WERI-Rb-1 (cell line): ENCODE measurements at regions not wholly inside any gene's neighbourhood (a gene's known extent, or its start where the extent isn't known, plus 50 kb on each side); places are given as distances from the start of the nearest gene placed in this dataset.

ENCODE experiments used
- DNase-seq: peaks from one replicate; pipeline ENCODE4 v3.0.0-alpha.2; 2020
- H3K27ac ChIP-seq: fragments of 250-450 bp; sonication (Bioruptor Pico); 2 replicates; pipeline ENCODE4 v1.5.1; 2020; ENCODE audit warnings: mild to moderate bottlenecking, moderate library complexity
- H3K27me3 ChIP-seq: fragments of 250-450 bp; sonication (Bioruptor Pico); 2 replicates; pipeline ENCODE4 v1.5.1; 2021; ENCODE audit warnings: mild to moderate bottlenecking, low read depth, moderate library complexity; ENCODE audit not compliant: insufficient read depth, severe bottlenecking
- H3K36me3 ChIP-seq: fragments of 250-450 bp; sonication (Bioruptor Pico); 2 replicates; pipeline ENCODE4 v1.5.1; 2020; ENCODE audit warnings: mild to moderate bottlenecking, moderate library complexity
- H3K4me3 ChIP-seq: 2 replicates; pipeline ENCODE4 v1.5.1; 2011; ENCODE audit warnings: low read depth, mild to moderate bottlenecking, control low read depth, low read length
- H3K9me3 ChIP-seq: fragments of 250-450 bp; sonication (Bioruptor Pico); 2 replicates; pipeline ENCODE4 v1.5.1; 2021; ENCODE audit warnings: mild to moderate bottlenecking, moderate library complexity; ENCODE audit not compliant: severe bottlenecking
- CTCF ChIP-seq: IDR thresholded peaks from 2 replicates; pipeline ENCODE4 v1.5.1; 2011; ENCODE audit warnings: low read depth, mild to moderate bottlenecking, control low read depth, inconsistent platforms, low read length

GRCh38 chr3:31391150-31391549 is 141.6 kb upstream of the STT3B start:
- no peaks in the 10 kb centered on the region for H3K9me3 ChIP-seq
- no peaks in the 10 kb centered on the region for H3K27me3 ChIP-seq
- TF ChIP-seq CTCF, result no peak
- no peak overlapping the region for H3K27ac ChIP-seq
- no peaks in the 10 kb centered on the region for H3K36me3 ChIP-seq
- peak; percentile 47 for DNase-seq
- H3K4me3 ChIP-seq, result no peak overlapping the region

- Histone ChIP-seq H3K9me3 (no peaks in the 10 kb centered on the region), H3K27ac (no peak overlapping the region), H3K27me3 (no peaks in the 10 kb centered on the region), H3K36me3 (no peaks in the 10 kb centered on the region), H3K4me3 (no peak overlapping the region)
- TF ChIP-seq CTCF, result no peak
- DNase-seq, result no peak
These were observed 140.2 kb upstream of the STT3B start for GRCh38 chr3:31392568-31392967.

- H3K27me3 ChIP-seq, result no peaks in the 10 kb centered on the region
- no peaks in the 10 kb centered on the region for H3K36me3 ChIP-seq
- no peak overlapping the region for H3K27ac ChIP-seq
- DNase-seq, result no peak
- H3K9me3 ChIP-seq, result no peaks in the 10 kb centered on the region
- no peak overlapping the region for H3K4me3 ChIP-seq
- no peak for TF ChIP-seq CTCF
These were observed 133.5 kb upstream of the STT3B start for GRCh38 chr3:31399271-31399670.

GRCh38 chr3:31402117-31402516 is 130.6 kb upstream of the STT3B start:
- H3K27ac ChIP-seq, result no peak overlapping the region
- TF ChIP-seq CTCF, result no peak
- H3K4me3 ChIP-seq, result no peak overlapping the region
- no peaks in the 10 kb centered on the region for H3K27me3 ChIP-seq
- no peak for DNase-seq
- no peaks in the 10 kb centered on the region for H3K36me3 ChIP-seq
- no peaks in the 10 kb centered on the region for H3K9me3 ChIP-seq

DNA sequence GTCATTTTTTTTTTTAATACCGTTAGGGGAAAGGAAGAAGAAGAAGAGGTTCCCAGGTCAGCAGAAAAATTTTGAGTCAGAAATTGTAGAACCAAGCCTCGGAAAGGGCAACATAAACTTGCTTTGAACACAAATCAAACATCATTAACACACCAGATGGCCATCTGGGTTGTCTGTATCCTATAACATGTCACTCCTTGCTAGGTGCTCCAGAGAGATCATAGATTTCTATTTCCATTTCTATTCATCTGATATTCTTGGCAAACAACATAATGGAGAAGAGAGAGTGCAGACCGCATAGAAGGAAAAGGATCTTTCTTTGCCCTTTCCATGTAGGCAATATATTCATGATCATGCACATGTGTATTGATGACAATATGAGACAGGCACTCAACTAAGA is 129.5 kb upstream of the STT3B start:
- no peak for DNase-seq
- TF ChIP-seq CTCF, result no peak
- no peaks in the 10 kb centered on the region for H3K36me3 ChIP-seq
- no peaks in the 10 kb centered on the region for H3K9me3 ChIP-seq
- no peak overlapping the region for H3K27ac ChIP-seq
- H3K4me3 ChIP-seq, result no peak overlapping the region
- H3K27me3 ChIP-seq, result no peaks in the 10 kb centered on the region

GRCh38 chr3:31404871-31405270 is 127.9 kb upstream of the STT3B start:
- no peak for DNase-seq
- no peak for TF ChIP-seq CTCF
- no peaks in the 10 kb centered on the region for H3K9me3 ChIP-seq
- H3K36me3 ChIP-seq, result no peaks in the 10 kb centered on the region
- H3K27ac ChIP-seq, result no peak overlapping the region
- no peaks in the 10 kb centered on the region for H3K27me3 ChIP-seq
- no peak overlapping the region for H3K4me3 ChIP-seq
